ENCODE measurements at regions not wholly inside any gene's neighbourhood (a gene's known extent, or its start where the extent isn't known, plus 50 kb on each side); places are given as distances from the start of the nearest gene placed in this dataset.

DNA sequence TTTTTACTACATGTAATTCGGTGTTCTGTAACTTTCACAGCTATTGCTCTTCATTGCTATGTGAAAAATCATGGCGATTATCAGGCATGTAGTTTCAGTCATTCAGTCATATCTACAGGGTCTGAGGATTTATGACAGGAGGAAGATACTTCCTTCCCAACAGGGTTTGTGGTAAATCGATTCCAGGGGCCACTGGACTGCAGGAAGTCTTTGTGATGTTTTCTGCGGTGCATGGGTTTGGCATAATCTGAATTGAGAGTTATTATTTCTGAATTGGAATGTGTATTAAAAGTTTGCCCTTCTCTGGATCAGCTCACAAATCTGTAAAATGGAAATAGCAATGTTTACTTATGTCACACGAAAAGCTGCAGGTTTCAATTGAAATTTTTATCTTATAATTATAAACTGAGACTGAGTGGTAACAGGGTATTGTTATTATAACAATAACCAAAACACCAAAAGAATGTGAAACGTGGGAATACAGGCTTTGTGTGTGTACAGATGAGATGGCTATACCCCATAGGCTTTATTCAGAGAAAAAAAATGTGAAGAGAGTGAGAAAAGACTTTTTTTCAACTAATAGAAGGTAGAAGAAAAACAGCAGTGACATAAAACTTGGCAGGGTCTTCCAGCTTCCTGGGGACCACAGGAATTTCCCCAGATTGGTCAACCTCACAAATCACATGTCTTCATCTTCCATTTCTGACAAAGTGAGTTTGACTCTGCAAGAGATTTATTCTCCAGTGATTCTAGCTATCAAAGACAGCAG is 307.7 kb upstream of the NFE2L3 start:
- DNase-seq (ENCODE audit: low spot score), result no peak

DNA sequence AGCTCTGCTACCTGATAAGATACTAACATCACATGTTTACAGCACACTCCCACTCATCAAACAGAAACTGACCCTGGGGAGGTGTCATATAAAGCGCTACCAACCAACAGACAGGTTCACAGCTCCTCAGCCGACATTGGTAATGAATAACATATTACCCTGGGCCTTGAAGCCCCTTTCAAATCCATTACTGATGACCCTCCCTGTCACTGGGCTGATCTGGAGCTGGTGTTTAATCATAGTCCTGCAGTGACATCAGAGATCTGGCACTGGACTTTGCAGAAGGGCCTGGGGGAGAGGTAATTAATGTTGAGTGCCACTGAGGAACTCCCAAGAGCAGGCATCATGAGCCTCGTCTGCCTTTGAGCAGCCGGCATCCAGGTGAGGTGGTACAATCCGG is 306.5 kb upstream of the NFE2L3 start:
- DNase-seq (ENCODE audit: low spot score), result no peak

GRCh38 chr7:25846722-25847121 is 305.3 kb upstream of the NFE2L3 start:
- peak; percentile 42 for DNase-seq (ENCODE audit: low spot score)

- DNase-seq (ENCODE audit: low spot score), result peak; percentile 31
Measured at GRCh38 chr7:25847336-25848070, 304.5 kb upstream of the NFE2L3 start.

- peak; percentile 70 for DNase-seq (ENCODE audit: low spot score)
Measured at GRCh38 chr7:25849500-25850184, 302.4 kb upstream of the NFE2L3 start.

DNA sequence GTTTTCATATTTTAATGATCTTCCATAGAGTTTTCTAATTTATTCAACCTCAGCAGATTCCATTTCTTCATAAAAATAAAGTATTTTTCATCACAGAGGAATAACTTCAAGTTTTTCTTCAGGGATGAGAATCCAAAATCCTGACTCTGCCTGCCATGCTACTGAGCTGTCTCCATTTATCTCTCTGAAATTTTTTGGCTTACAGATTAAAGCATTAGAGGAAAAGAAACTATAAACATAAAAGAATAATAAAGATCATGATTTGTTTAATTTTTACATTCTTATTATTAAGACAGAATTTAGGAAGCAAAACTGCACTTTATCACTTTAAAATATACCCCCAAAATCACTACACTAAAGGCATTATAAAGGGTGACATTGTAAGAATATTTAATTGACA is 301.8 kb upstream of the NFE2L3 start:
- DNase-seq (ENCODE audit: low spot score), result no peak

- no peak for DNase-seq (ENCODE audit: low spot score)
Measured at GRCh38 chr7:25850735-25851134, 301.3 kb upstream of the NFE2L3 start.

DNA sequence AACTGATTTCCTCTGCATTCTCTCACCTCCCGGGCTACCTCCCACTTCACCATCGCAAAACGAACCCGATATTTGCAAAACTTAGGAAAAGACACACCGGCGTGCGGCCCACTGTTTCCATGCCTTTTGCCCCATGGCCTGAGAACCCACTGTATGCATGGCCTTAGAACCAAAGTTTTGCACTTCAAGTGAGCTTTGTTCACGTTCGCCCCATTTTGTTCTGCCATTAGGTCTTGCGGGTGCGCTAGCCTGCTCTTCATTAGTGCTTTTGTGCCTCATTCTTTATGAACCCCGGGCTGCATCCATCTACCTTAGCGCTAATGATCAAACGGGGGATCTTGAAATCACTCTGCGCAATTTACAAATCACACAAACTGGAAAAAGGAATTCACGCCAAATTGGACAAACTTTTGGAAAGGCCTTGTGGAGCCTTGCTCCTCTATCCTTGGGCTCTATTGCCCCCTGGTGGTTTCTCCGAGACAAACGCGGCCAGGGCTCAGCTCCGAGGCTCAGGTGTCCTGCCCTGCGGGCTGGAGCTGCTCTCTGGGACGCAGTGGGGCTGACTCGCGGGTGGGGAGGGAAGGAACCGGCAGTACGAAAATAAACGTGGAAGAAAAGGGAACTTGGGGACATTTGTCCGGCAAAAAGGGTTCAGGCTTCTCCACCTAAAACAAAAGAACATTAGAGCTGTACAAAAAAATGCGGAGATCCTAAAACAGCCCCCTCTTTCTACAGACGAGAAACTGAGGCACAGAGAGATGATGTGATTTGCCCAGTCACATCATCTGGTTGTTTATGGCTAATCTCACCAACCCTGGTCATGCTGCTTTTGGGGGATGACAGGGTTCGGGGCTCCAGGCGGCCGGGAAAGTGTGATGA is 300.4 kb upstream of the NFE2L3 start:
- peak; percentile 76 for DNase-seq (ENCODE audit: low spot score)

DNA sequence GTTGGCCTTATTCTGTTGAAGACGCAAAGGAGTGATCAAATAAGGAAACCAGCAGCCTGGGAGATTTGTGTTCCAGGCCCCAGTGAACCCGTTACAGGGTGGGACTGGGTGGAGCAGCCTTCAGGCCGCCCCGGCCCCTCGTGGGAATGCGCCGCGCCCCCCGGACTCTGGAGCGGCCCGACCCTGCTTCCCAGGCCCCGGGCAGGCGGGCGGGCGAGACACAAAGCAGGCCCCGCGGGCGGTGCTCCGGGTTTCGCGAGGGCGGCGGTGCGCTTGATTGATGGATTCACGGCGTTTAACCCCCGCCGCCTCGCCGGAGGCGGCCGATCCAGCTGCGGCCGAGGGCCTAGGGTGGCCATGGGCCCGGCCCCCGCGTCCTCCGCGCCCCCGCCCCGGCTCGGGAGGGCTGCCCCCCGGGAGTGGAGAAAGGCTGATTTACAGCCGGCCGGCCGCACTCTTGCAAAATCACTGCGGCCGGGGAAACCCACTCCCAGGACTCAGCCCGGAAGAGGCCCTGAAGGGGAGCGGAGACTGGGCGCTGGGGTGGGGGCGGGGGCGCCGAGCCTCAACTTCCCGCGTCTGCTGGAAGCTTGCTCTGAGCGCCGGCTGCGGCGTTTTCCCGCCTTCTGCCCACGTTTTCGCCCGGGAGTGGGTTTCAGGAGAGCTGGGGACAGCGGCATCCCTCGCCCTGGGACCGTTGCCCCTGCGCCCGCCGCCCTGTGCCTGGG is 299.6 kb upstream of the NFE2L3 start:
- peak; percentile 35 for DNase-seq (ENCODE audit: low spot score)

- no peak for DNase-seq (ENCODE audit: low spot score)
Measured at GRCh38 chr7:25852939-25853271, 299.1 kb upstream of the NFE2L3 start.

DNA sequence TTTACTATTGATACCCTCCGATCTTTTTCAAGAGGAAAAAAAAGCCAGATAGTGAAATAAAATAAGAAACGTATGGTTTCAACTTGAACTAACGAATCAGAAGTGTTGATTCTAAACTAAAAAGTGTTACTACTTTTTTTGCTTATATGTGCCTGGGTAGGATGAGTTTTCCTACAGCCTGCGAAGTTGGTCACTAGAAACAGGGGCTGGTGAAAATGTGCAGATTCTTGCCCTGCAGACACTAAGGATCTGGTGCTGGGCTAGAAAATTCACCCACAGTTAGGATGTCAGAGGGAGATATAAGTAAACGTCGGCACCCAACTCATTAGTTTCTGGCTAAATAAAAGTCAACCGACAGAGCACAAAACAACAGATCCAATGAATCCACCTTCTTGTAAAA is 298.7 kb upstream of the NFE2L3 start:
- no peak for DNase-seq (ENCODE audit: low spot score)

- DNase-seq (ENCODE audit: low spot score), result no peak
Measured at GRCh38 chr7:25854059-25854458, 297.9 kb upstream of the NFE2L3 start.

DNA sequence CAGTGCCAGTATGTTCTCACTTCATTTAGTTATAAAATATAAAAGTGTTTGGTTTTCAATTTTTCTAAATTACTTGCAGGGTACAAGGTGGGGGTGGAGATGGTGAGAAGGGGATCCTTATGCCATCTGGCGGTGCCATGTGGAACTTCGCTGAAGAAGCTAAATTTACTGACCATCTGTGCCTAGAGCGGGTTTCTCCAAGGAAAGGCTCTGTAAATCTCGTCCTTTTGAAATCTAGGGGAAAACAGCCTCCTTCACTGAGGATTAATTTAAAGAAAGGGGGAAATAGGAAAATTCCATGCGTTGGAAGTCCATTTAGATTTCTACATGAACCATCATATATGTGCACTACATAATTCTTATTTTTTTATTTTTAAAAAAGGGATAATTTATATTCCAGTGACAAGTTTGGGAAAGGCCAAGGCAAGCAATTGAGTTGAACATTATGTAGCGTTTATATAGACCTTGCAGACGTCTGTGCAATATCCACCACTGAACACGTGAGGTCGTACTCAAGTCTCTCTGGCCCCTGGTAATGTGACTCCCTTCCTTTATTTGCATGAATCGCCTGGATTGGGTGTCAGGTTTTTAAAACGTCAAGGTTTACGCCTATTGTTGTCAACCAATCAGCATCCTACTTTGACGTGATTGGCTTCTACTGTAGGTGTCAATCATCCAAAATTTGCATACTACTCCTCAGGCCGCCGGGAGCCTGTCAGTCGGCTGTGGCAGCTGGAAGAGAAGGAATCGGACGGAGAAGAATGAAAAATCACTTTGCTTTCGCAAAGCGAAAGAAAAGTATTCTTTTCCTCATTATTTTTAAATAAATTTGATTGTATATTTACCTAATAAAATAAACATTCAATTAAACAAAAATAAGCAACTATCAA is 297.1 kb upstream of the NFE2L3 start:
- peak; percentile 93 for DNase-seq (ENCODE audit: low spot score)

DNA sequence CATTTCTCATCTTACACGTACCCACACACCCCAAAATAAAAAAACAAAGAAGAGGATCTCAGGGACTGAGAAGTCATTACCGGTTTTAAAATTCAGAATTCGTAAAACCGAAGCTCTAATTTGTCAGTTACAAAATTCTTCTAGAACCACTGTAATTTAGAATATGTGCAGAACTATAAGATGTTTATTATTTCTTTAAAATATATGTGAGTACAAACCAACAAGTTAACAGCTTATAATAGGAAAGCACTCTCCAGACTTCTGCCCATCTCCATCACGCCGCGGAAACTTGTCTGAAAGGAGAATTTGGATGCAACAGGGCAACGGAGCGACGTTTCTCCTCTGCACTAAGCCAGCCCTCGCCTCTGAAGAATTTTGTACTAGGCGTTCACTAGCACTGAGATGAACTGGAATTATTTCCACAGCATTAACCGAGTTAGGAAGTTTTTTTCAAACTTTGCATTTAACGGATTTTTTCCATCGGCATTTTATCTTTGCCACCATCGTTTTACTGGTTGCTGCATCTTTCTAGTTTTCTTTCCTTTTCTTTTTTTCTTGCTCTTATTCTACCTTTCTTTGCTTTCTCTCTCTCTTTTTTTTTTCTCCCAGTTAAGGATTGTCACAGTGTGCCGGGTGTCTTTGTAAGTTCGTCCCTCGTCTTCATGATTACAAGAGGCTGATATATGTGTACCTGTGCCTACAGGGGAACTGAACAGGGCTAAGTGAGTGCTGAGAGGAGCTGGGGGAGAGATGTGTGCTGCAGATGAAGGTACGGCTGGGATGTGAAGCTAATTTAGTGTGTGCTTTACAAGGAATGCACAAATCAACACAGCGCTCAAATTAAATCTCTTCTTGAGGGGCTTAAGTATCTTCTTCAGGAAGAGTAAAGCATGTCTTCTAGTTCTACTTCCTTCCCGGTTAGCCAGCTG is 295.9 kb upstream of the NFE2L3 start:
- no peak for DNase-seq (ENCODE audit: low spot score)

DNA sequence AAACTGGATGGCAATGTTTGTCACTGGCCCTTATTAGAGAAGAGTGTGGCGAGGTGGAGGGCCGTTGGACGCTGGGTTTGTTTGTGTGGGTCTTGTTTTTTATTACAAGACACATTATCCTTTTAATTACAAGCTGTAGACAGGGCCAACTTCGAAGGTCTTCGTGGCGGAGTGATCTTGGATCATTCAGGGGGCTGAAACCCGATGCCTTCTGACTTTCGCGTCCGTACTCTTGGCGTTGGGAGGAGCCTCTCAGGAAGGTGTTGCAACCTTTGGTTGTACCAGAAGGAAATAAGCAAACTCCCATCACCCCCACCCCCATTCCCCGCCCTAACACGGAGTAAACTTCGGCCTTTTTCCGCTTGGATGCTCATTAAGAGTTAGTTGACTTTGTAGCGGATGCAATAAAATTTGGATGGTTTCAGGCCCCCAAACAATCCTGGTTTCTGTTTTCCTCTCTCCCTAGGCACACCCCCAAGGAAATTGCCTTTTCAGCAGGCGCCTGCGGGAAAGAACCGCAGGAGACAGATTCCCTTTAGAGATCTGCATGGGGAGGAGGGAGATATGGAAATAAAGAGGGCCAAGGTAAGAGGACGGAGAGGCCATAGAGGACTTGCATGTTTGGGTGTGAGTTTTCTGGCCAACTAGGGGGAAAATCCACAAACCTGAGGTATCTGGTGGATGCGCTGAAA is 294.5 kb upstream of the NFE2L3 start:
- peak; percentile 18 for DNase-seq (ENCODE audit: low spot score)

DNA sequence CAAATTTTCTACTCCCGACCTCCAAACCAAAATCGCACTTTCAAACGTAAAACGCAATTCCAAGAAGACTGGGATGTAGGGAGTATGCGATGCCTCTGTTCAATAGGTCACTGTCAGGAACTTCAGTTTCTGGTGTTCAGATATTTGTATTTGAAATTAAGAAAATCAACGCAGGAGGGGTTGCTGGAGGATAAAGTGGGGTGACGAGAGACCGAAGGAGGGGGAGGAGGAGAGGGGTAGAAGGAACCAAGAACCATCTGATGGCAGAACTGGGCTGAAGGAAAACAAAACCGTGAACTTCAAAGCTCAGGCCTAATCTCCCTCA is 293.8 kb upstream of the NFE2L3 start:
- DNase-seq (ENCODE audit: low spot score), result no peak

DNA sequence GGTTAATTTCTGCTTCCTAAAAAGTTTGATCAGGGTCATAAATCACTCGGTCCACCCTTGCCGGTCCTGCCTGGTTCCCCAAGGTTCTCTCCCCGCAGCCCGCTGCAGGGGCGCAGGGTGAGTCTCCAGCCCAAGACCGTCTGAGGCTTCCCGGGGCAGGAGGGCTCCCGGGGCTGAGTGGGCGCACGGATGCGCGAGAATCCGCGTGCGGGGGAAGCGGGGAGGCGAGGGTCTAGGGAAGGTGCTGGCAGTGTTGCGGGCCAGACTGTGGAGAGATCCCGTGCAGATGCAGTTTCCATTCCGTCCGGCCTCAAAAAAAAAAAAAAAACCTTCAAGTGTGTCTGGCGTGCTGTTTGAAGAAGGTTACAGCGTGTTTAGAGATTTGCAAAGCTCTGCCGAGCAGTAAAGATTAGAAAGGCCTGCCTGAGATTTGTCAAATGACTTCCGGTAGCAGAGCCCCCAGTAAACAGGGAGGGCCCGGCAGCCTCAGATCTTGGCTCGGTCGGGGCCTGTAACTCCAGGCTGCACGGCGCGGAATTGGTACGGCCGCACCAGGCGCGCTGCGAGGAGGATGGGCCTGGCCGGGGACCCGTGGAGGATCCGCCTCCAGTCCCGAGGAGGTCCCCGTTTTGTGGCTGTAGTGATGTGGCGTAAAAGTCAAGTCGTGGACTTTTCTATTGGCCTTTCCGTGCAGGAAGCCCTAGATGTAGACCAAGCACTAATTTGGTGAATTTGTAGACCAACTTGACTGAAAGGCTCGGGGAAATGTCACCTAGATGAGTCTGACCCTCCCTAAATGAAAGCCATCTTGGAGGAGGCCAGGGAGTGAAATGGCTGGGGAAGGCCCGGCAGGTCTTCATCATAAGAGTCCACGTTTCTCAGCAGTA is 293.2 kb upstream of the NFE2L3 start:
- DNase-seq (ENCODE audit: low spot score), result no peak
